ENCODE measurements at regions not wholly inside any gene's neighbourhood (a gene's known extent, or its start where the extent isn't known, plus 50 kb on each side); places are given as distances from the start of the nearest gene placed in this dataset.

- H3K4me1 Mint-ChIP-seq (ENCODE audit: low read depth), result no peaks in the 10 kb centered on the region
- TF ChIP-seq CTCF (IDR thresholded peaks at IDR 0.05), result no peak
- H3K36me3 Mint-ChIP-seq (ENCODE audit: low read depth), result peaks cover 4% of the 10 kb centered on the region; the same call in 1 of the 2 replicates
- no peak overlapping the region for H3K27ac Mint-ChIP-seq
- no peak for DNase-seq
- H3K27me3 Mint-ChIP-seq (ENCODE audit: insufficient read depth), result peaks cover 7% of the 10 kb centered on the region; the same call in 1 of the 2 replicates
- peaks cover 37% of the 10 kb centered on the region for H3K9me3 Mint-ChIP-seq
- no peak overlapping the region for H3K4me3 Mint-ChIP-seq
Measured at GRCh38 chr9:93893899-93894690, 61.1 kb downstream of the BARX1 start.

- no peak overlapping the region for H3K4me3 Mint-ChIP-seq
- H3K4me1 Mint-ChIP-seq (ENCODE audit: low read depth), result no peaks in the 10 kb centered on the region
Measured at GRCh38 chr9:93893194-93893593, 62.0 kb downstream of the BARX1 start.

GRCh38 chr9:93892748-93893147 lies 62.4 kb downstream of the BARX1 start:
- Mint-ChIP-seq H3K27ac (no peak overlapping the region), H3K36me3 (ENCODE audit: low read depth) (peaks cover 4% of the 10 kb centered on the region; the same call in 1 of the 2 replicates), H3K27me3 (ENCODE audit: insufficient read depth) (peaks cover 7% of the 10 kb centered on the region; the same call in 1 of the 2 replicates), H3K9me3 (peaks cover 37% of the 10 kb centered on the region), H3K4me3 (no peak overlapping the region), H3K4me1 (ENCODE audit: low read depth) (no peaks in the 10 kb centered on the region)
- no peak for DNase-seq
- no peak for TF ChIP-seq CTCF (IDR thresholded peaks at IDR 0.05)

More at GRCh38 chr9:93893194-93893593, 62.0 kb downstream of the BARX1 start:
- peaks cover 7% of the 10 kb centered on the region; the same call in 1 of the 2 replicates for H3K27me3 Mint-ChIP-seq (ENCODE audit: insufficient read depth)
- peaks cover 4% of the 10 kb centered on the region; the same call in 1 of the 2 replicates for H3K36me3 Mint-ChIP-seq (ENCODE audit: low read depth)
- DNase-seq, result no peak
- peaks cover 37% of the 10 kb centered on the region for H3K9me3 Mint-ChIP-seq
- TF ChIP-seq CTCF (IDR thresholded peaks at IDR 0.05), result no peak
- no peak overlapping the region for H3K27ac Mint-ChIP-seq

GRCh38 chr9:93891549-93892310 lies 63.4 kb downstream of the BARX1 start:
- TF ChIP-seq CTCF (IDR thresholded peaks at IDR 0.05), result no peak
- Mint-ChIP-seq H3K36me3 (ENCODE audit: low read depth) (peaks cover 4% of the 10 kb centered on the region; the same call in 1 of the 2 replicates), H3K4me3 (no peak overlapping the region), H3K4me1 (ENCODE audit: low read depth) (no peaks in the 10 kb centered on the region), H3K9me3 (peaks cover 37% of the 10 kb centered on the region), H3K27me3 (ENCODE audit: insufficient read depth) (peaks cover 7% of the 10 kb centered on the region), H3K27ac (no peak overlapping the region)
- DNase-seq, result no peak

- H3K9me3 Mint-ChIP-seq, result peaks cover 37% of the 10 kb centered on the region
- no peak for DNase-seq
- H3K27ac Mint-ChIP-seq, result no peak overlapping the region
- H3K27me3 Mint-ChIP-seq (ENCODE audit: insufficient read depth), result peaks cover 7% of the 10 kb centered on the region
- H3K36me3 Mint-ChIP-seq (ENCODE audit: low read depth), result peaks cover 4% of the 10 kb centered on the region; the same call in 1 of the 2 replicates
- no peak overlapping the region for H3K4me3 Mint-ChIP-seq
- TF ChIP-seq CTCF (IDR thresholded peaks at IDR 0.05), result no peak
- H3K4me1 Mint-ChIP-seq (ENCODE audit: low read depth), result no peaks in the 10 kb centered on the region
Measured at GRCh38 chr9:93891050-93891449, 64.1 kb downstream of the BARX1 start.
